H9 (cell line): ENCODE measurements at regions not wholly inside any gene's neighbourhood (a gene's known extent, or its start where the extent isn't known, plus 50 kb on each side); places are given as distances from the start of the nearest gene placed in this dataset.

Source experiments
- DNase-seq: peaks from one replicate; pipeline ENCODE4 v3.0.0-alpha.2; 2017
- H2AFZ ChIP-seq: one replicate; pipeline ENCODE4 v1.6.1; 2013; ENCODE audit warnings: mild to moderate bottlenecking, low read length, control low read depth, moderate library complexity
- H2AK5ac ChIP-seq: 2 replicates; pipeline ENCODE4 v1.6.1; 2013; ENCODE audit warnings: low read length, control low read depth, mixed read lengths; ENCODE audit not compliant: insufficient read length
- H2BK120ac ChIP-seq: one replicate; pipeline ENCODE4 v1.6.1; 2013; ENCODE audit warnings: low read depth, mild to moderate bottlenecking, low read length, control low read depth, inconsistent platforms; ENCODE audit not compliant: poor library complexity, severe bottlenecking
- H2BK12ac ChIP-seq: 2 replicates; pipeline ENCODE4 v1.6.1; 2013; ENCODE audit warnings: low read length, control low read depth, mixed read lengths, low read depth; ENCODE audit not compliant: insufficient read length
- H2BK15ac ChIP-seq: 2 replicates; pipeline ENCODE4 v1.6.1; 2013; ENCODE audit warnings: low read depth, low read length, control low read depth
- H2BK20ac ChIP-seq: one replicate; pipeline ENCODE4 v1.6.1; 2013; ENCODE audit warnings: low read depth, mild to moderate bottlenecking, low read length, control low read depth, inconsistent platforms; ENCODE audit not compliant: poor library complexity, severe bottlenecking
- H2BK5ac ChIP-seq: 2 replicates; pipeline ENCODE4 v1.6.1; 2013; ENCODE audit warnings: low read length, control low read depth, mixed read lengths; ENCODE audit not compliant: insufficient read length
- H3K14ac ChIP-seq: 2 replicates; pipeline ENCODE4 v1.6.1; 2013; ENCODE audit warnings: low read length, control low read depth; ENCODE audit not compliant: insufficient read depth
- H3K18ac ChIP-seq: 2 replicates; pipeline ENCODE4 v1.6.1; 2013; ENCODE audit warnings: low read depth, mild to moderate bottlenecking, mixed read lengths, low read length, control low read depth; ENCODE audit not compliant: insufficient read length
- H3K23ac ChIP-seq: 2 replicates; pipeline ENCODE4 v1.6.1; 2013; ENCODE audit warnings: low read length, control low read depth, mixed read lengths, low read depth; ENCODE audit not compliant: insufficient read length
- H3K23me2 ChIP-seq: 2 replicates; pipeline ENCODE4 v1.6.1; 2013; ENCODE audit warnings: low read depth, mild to moderate bottlenecking, mixed read lengths, low read length, control low read depth; ENCODE audit not compliant: insufficient read length, poor library complexity, severe bottlenecking
- H3K27ac ChIP-seq: 2 replicates; pipeline ENCODE4 v1.5.1; 2013; ENCODE audit warnings: low read length, control low read depth, mixed read lengths, low read depth; ENCODE audit not compliant: insufficient read length
- H3K27me3 ChIP-seq: 2 replicates; pipeline ENCODE4 v1.6.1; 2013; ENCODE audit warnings: low read length, control low read depth, inconsistent platforms; ENCODE audit not compliant: insufficient read depth
- H3K4ac ChIP-seq: 2 replicates; pipeline ENCODE4 v1.6.1; 2013; ENCODE audit warnings: low read depth, mild to moderate bottlenecking, control low read depth, inconsistent platforms, low read length, moderate library complexity
- H3K4me1 ChIP-seq: 2 replicates; pipeline ENCODE4 v1.6.1; 2013; ENCODE audit warnings: low read length, control low read depth, inconsistent platforms; ENCODE audit not compliant: insufficient read depth
- H3K4me2 ChIP-seq: 2 replicates; pipeline ENCODE4 v1.6.1; 2013; ENCODE audit warnings: low read length, control low read depth, mixed read lengths; ENCODE audit not compliant: insufficient read length, insufficient read depth
- H3K56ac ChIP-seq: 2 replicates; pipeline ENCODE4 v1.6.1; 2013; ENCODE audit warnings: low read depth, mild to moderate bottlenecking, mixed read lengths, low read length, control low read depth; ENCODE audit not compliant: insufficient read length
- H3K79me1 ChIP-seq: 2 replicates; pipeline ENCODE4 v1.6.1; 2013; ENCODE audit warnings: low read depth, mild to moderate bottlenecking, moderate library complexity, low read length, control low read depth, inconsistent platforms; ENCODE audit not compliant: insufficient read depth, poor library complexity, severe bottlenecking
- H3K79me2 ChIP-seq: 2 replicates; pipeline ENCODE4 v1.6.1; 2013; ENCODE audit warnings: low read length, control low read depth, inconsistent platforms; ENCODE audit not compliant: insufficient read depth
- H3K9ac ChIP-seq: 2 replicates; pipeline ENCODE4 v1.6.1; 2013; ENCODE audit warnings: low read length, control low read depth, mixed read lengths; ENCODE audit not compliant: insufficient read length; ENCODE audit errors: extremely low read depth
- H3K9me3 ChIP-seq: one replicate; pipeline ENCODE4 v1.6.1; 2013; ENCODE audit warnings: low read depth, low read length, inconsistent platforms; ENCODE audit not compliant: control insufficient read depth
- H3T11ph ChIP-seq: one replicate; pipeline ENCODE4 v1.6.1; 2013; ENCODE audit warnings: mild to moderate bottlenecking, low read length, control low read depth, inconsistent platforms
- H4K20me1 ChIP-seq: one replicate; pipeline ENCODE4 v1.6.1; 2013; ENCODE audit not compliant: control insufficient read depth, insufficient read length, insufficient read depth
- H4K5ac ChIP-seq: 2 replicates; pipeline ENCODE4 v1.6.1; 2013; ENCODE audit warnings: low read depth, mild to moderate bottlenecking, mixed read lengths, low read length, control low read depth; ENCODE audit not compliant: insufficient read length
- H4K8ac ChIP-seq: replicated peaks from 2 replicates; pipeline ENCODE4 v1.6.1; 2013; ENCODE audit warnings: low read length, control low read depth, mixed read lengths, low read depth; ENCODE audit not compliant: insufficient read length
- H4K91ac ChIP-seq: 2 replicates; pipeline ENCODE4 v1.6.1; 2013; ENCODE audit warnings: low read depth, mild to moderate bottlenecking, moderate library complexity, mixed read lengths, low read length, control low read depth; ENCODE audit not compliant: insufficient read length
- H3K27ac Mint-ChIP-seq, 3 experiments: 2 replicates in 2 of 3; 3 replicates in 1 of 3; pipeline ENCODE4 v1.8.0; 2020 to 2021; ENCODE audit warnings: mixed read lengths in 3 of 3, mild to moderate bottlenecking in 1 of 3, moderate library complexity in 1 of 3
- H3K27me3 Mint-ChIP-seq: 2 replicates; pipeline ENCODE4 v1.8.0; 2021; ENCODE audit warnings: low read depth, mild to moderate bottlenecking, moderate library complexity, mixed read lengths
- H3K36me3 Mint-ChIP-seq, 3 experiments: 2 replicates in 2 of 3; 3 replicates in 1 of 3; pipeline ENCODE4 v1.8.0; 2020 to 2021; ENCODE audit warnings: low read depth in 3 of 3, mixed read lengths in 3 of 3; ENCODE audit not compliant: insufficient read depth in 1 of 3
- H3K4me1 Mint-ChIP-seq, 2 experiments: 2 replicates each; pipeline ENCODE4 v1.8.0; 2020; ENCODE audit warnings: mixed read lengths in 2 of 2
- H3K4me3 Mint-ChIP-seq, 2 experiments: 2 replicates in 1 of 2; 3 replicates in 1 of 2; pipeline ENCODE4 v1.8.0; 2020 to 2021; ENCODE audit warnings: mild to moderate bottlenecking in 2 of 2, mixed read lengths in 2 of 2, moderate library complexity in 1 of 2
- H3K9me3 Mint-ChIP-seq, 2 experiments: 2 replicates in 1 of 2; 3 replicates in 1 of 2; pipeline ENCODE4 v1.8.0; 2020; ENCODE audit warnings: mild to moderate bottlenecking in 2 of 2, mixed read lengths in 2 of 2, moderate library complexity in 1 of 2
- WGBS: extraction: QIAGEN DNeasy Blood & Tissue Kit; methylation state at CpG from one replicate; pipeline ENCODE4 v1.1.7; 2013; ENCODE audit warnings: missing lambda C conversion rate, low lambda C conversion rate, mixed read lengths; ENCODE audit not compliant: insufficient read length; ENCODE audit errors: extremely low coverage; 5-methylcytosine and 5-hydroxymethylcytosine counted together
- TF ChIP-seq, protein P1 (sequence below): fragments of 200-600 bp; sonication (generic); conservative IDR thresholded peaks from 3 replicates; pipeline ENCODE4 v1.8.0; 2021; ENCODE audit warnings: antibody characterized with exemption, mild to moderate bottlenecking

DNA sequence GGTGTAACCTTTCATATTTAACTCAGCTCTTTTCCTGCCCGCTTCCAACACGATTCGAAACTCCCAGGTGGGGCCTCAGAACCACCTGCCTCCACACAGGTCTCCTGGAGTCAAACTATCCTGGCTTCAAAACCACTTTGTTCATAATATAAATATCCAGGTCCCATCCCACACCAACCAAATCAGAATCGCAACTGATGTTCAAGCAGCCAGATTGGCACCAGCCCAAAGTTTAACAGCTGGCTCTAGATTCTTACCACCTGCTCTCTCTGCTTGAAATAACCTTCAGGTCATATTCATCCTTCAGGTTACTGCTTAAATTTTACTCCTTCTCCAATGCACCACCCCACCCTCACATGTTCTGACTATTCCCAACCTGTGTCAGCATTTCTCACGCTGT is 231.4 kb upstream of the TRPM3 start:
- Histone ChIP-seq H3K27ac (no peak overlapping the region), H2AFZ (no peak overlapping the region), H3T11ph (no peak overlapping the region), H3K9ac (no peak overlapping the region), H2BK5ac (no peak overlapping the region), H4K5ac (no peak overlapping the region), H3K79me1 (no peaks in the 10 kb centered on the region), H4K20me1 (no peaks in the 10 kb centered on the region), H3K4me2 (no peak overlapping the region), H3K23me2 (no peaks in the 10 kb centered on the region), H2BK15ac (no peak overlapping the region), H3K27me3 (no peaks in the 10 kb centered on the region), H2BK120ac (no peak overlapping the region), H2AK5ac (no peak overlapping the region), H3K4ac (no peak overlapping the region), H4K8ac (no peak overlapping the region), H3K56ac (no peak overlapping the region), H2BK12ac (no peak overlapping the region), H3K79me2 (no peaks in the 10 kb centered on the region), H4K91ac (no peak overlapping the region), H3K9me3 (no peaks in the 10 kb centered on the region), H2BK20ac (no peak overlapping the region), H3K4me1 (0 out of 2 replicates have a peak, but pooled peaks cover 4% of the 10 kb centered on the region), H3K18ac (no peak overlapping the region), H3K14ac (no peak overlapping the region), H3K23ac (no peak overlapping the region)
- TF ChIP-seq, protein P1, sequence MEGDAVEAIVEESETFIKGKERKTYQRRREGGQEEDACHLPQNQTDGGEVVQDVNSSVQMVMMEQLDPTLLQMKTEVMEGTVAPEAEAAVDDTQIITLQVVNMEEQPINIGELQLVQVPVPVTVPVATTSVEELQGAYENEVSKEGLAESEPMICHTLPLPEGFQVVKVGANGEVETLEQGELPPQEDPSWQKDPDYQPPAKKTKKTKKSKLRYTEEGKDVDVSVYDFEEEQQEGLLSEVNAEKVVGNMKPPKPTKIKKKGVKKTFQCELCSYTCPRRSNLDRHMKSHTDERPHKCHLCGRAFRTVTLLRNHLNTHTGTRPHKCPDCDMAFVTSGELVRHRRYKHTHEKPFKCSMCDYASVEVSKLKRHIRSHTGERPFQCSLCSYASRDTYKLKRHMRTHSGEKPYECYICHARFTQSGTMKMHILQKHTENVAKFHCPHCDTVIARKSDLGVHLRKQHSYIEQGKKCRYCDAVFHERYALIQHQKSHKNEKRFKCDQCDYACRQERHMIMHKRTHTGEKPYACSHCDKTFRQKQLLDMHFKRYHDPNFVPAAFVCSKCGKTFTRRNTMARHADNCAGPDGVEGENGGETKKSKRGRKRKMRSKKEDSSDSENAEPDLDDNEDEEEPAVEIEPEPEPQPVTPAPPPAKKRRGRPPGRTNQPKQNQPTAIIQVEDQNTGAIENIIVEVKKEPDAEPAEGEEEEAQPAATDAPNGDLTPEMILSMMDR = no peak
- H3K4me1 Mint-ChIP-seq = peaks cover 23 to 25% of the 10 kb centered on the region in 2 experiments
- DNase-seq = no peak
- H3K9me3 Mint-ChIP-seq = no peaks in the 10 kb centered on the region; a peak in 2 of 5 replicates
- no peaks in the 10 kb centered on the region; a peak in 1 of 7 replicates for H3K36me3 Mint-ChIP-seq
- no peak overlapping the region for H3K4me3 Mint-ChIP-seq
- H3K27me3 Mint-ChIP-seq = no peaks in the 10 kb centered on the region
- no CpG with 5 or more reads among the region's 5 CpGs for WGBS
- 0 out of 7 replicates have a peak overlapping the region, but pooled peaks of 1 of the 3 experiments have one; percentile 74 for H3K27ac Mint-ChIP-seq
